HK-2 (cell line): ENCODE measurements at regions not wholly inside any gene's neighbourhood (a gene's known extent, or its start where the extent isn't known, plus 50 kb on each side); places are given as distances from the start of the nearest gene placed in this dataset.

Source experiments
- DNase-seq: peaks from one replicate; pipeline ENCODE4 v3.0.0-alpha.2; 2018; ENCODE audit not compliant: unreplicated experiment

- DNase-seq: no peak
Measured at GRCh38 chr11:32316858-32317642, 118.3 kb downstream of the WT1 start.

GRCh38 chr11:32317643-32318042 lies 117.7 kb downstream of the WT1 start:
- DNase-seq: no peak

DNA sequence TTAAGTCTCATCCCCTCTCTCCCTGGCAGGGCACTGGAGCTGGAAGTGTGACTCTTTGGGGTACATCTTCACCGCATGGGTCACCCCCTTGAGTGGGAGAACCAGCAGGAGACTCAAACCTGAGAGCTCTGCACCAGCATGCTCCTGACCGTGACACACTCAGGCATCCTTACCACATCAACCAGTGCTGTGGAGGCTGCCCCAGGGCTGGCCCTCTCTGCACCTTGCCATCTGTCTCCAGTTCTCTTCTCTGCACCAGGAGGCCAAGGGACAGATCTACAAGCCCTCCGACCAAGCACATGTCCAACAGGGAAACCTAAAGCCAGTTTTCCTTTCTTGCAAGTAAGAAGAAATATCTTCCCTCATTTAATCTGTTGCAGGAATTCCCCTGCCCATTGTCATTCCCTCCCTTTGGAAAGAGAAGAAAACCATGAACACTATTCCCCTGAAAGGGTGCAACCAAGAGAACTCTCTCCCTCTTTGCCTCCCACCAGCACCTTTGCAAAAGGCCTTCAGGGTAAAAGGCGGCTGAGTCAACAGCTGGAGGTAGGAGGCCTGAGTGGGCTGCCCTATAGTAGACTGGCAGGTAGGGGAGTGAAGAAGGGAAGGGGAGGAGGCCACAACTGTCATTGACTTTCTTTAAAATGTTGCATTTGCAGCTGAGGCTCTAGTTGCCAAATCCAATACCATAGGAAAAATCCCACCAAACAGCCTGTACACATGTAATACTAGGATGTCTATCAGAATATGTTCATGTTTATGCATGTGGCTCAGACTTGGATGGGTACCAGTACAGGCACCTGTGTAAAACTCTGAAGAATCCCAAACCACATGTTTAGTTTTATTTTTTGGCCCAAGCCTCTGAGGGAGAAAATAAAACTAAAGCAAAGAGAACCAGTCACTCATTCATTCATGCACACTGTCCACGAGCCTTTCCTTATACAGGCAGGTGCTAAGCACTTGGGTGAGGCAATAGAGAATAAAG lies 117.0 kb downstream of the WT1 start:
- no peak for DNase-seq

- DNase-seq: no peak
Measured at GRCh38 chr11:32323814-32324130, 111.6 kb downstream of the WT1 start.

DNA sequence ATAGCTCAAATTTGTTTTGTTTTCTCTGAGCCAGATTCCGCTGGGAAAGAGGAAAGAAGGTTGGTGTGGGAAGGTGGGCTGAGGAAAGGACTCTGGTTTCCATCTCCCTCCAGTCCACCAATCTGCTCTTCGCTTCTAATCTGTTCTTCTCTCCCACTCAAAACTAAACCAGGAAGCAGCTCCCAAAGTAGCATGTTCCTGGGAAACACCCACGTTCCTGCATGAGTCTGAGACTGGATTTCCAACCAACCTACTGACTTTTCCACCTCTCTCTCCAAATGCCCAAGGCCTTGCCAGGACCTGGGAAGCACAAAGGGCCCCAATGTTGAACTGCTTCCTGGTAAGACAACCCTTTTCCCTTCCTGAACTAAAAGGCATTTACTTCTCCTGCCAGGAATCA lies 110.2 kb downstream of the WT1 start:
- DNase-seq: no peak

DNA sequence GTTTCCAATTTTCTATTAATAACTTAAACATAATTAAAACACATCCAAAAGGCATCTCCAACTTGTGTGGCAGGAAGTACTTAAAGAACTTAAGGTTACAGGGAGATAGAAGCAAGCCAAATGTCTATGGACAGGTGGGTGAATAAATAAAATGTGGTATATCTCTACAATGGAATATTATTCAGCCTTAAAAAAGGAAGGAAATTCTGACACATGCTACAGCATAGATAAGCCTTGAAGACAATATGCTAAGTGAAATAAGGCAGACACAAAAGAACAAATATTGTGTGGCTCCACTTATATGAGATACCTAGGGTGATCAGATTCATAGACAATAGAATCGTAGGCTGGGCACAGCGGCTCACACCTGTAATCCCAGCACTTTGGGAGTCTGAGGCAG lies 109.6 kb downstream of the WT1 start:
- no peak for DNase-seq

GRCh38 chr11:32326522-32326921 lies 108.8 kb downstream of the WT1 start:
- no peak for DNase-seq

GRCh38 chr11:32328392-32328791 lies 106.9 kb downstream of the WT1 start:
- no peak for DNase-seq

DNA sequence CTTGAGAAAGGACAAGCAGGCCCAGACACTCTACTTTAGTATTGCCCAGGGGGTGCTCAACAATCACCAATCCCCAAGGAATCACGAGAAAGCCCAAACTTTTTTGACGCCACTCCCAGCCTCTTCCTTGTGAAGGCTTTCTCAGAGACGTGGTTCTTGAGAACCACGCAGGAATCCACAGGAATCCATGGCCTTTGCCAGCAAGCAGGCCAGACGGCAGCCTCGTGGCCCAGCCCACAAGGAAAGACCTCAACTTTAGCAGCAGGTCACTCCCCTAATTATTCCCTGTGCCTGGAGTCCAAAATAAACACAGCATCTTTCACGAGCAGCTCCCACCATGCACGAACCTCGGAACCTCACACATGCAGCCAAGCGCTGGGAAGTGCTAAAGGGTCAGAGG lies 104.2 kb downstream of the WT1 start:
- DNase-seq: no peak

DNA sequence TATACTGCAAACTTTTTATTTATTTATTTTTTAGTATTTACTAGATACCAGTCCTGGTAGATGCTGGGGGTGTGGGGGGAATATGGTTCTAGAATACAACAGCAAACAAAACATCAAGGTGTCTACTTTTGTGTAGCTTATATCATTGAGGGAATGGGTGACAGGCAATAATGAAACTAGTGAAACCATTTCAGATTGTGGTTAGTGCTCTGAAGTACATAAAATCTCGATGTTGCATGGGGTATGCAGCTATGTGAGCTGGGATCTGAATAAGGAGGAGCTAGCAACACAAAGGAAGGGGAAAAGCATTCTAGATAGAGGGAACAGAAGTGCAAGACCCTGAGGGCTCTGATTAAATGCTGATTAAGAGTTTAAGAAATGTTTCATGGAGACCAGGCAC lies 103.5 kb downstream of the WT1 start:
- no peak for DNase-seq

DNA sequence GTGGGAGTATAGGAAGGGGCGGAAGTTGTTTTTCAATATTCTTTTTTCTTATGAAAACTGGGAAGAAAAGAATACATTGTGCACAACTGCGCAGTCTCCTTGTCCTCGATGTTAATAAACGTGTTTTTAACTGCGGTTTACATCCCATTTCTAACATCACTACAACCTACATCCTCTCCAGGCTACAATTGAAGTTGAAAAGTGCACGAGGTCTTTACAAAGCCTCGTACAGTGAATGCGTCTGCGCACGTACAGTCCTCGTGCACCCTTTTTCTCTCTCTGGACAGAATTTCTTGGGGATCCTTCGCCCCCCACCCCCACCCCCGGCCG lies 102.4 kb downstream of the WT1 start:
- no peak for DNase-seq

- no peak for DNase-seq
Measured at GRCh38 chr11:32333320-32333991, 101.9 kb downstream of the WT1 start.

DNA sequence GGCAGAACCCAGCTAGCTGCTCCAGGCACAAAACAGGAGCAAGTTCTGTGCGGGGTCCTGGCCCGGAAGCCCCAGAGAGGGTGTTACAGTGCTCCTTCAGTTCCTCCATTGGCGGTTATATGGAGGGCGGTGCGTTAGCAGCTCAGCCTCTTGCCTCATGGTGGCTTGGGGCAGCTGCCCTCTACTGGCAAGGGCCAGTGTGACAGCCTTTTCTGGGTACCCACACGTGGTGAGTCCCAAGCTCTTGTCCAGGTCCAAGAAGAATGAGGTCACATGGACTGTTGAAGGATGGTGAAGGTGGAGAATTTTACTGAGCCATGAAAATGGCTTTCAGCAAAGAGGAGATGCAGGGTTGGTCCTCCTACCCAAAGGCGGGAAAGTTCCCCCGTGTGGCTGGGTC lies 100.5 kb downstream of the WT1 start:
- DNase-seq: no peak
